Right lobe of liver (tissue), 6 donors: ENCODE measurements at regions not wholly inside any gene's neighbourhood (a gene's known extent, or its start where the extent isn't known, plus 50 kb on each side); places are given as distances from the start of the nearest gene placed in this dataset.

Source experiments
- ATAC-seq, 4 donors: fragments of 200-7000 bp; cut with Tn5 transposase; one replicate each; pipeline ENCODE4 v1.9.1; 2020; ENCODE audit warnings: mild to moderate bottlenecking in 4 of 4, moderate library complexity in 4 of 4
- DNase-seq, 3 donors: peaks; one replicate each; pipeline ENCODE4 v3.0.0-alpha.2; 2020
- H3K27ac ChIP-seq, 3 donors: fragments of 200-600 bp; one replicate each; pipeline ENCODE4 v1.8.0; 2022
- H3K27me3 ChIP-seq, 2 donors: fragments of 200-600 bp; one replicate each; pipeline ENCODE4 v1.8.0; 2022
- H3K36me3 ChIP-seq, 4 donors: fragments of 200-600 bp; sonication (generic) in 1 of 4; one replicate each; pipeline versions ENCODE4 v1.5.1 to v1.8.0; 2017 to 2022; ENCODE audit warnings: control low read depth in 1 of 4
- H3K4me1 ChIP-seq, 4 donors: fragments of 200-600 bp; sonication (generic) in 1 of 4; one replicate each; pipeline versions ENCODE4 v1.5.1 to v1.8.0; 2017 to 2022; ENCODE audit warnings: control low read depth in 1 of 4
- H3K4me3 ChIP-seq, 3 donors: fragments of 200-600 bp; one replicate each; pipeline ENCODE4 v1.8.0; 2022
- H3K9me3 ChIP-seq, 4 donors: fragments of 200-600 bp; sonication (generic) in 1 of 4; one replicate each; pipeline versions ENCODE4 v1.5.1 to v1.8.0; 2017 to 2022; ENCODE audit warnings: control low read depth in 1 of 4
- POLR2A ChIP-seq: fragments of 450-650 bp; IDR thresholded peaks from one replicate; pipeline ENCODE4 v1.6.1; 2017; ENCODE audit warnings: antibody characterized with exemption, mild to moderate bottlenecking
- WGBS: methylation state at CpG from one replicate; pipeline ENCODE4 v1.1.6; 2018; ENCODE audit warnings: low coverage, low lambda C conversion rate; ENCODE audit not compliant: insufficient coverage; ENCODE audit errors: missing lambda C conversion rate; 5-methylcytosine and 5-hydroxymethylcytosine counted together
- intact Hi-C, 2 donors: fragments of 100-400 bp; cut with DNase I; formaldehyde crosslinking; loops; one replicate each; pipeline versions ENCODE4 v1.11.2 to v1.14.1; 2022
- TF ChIP-seq, protein P1 (sequence below), 4 donors: fragments of 200-600 bp in 3 of 4; fragments of 450-650 bp in 1 of 4; IDR thresholded peaks; one replicate each; pipeline versions ENCODE4 v1.5.1 to v1.8.0; 2016 to 2022; ENCODE audit warnings: antibody characterized with exemption in 4 of 4, mild to moderate bottlenecking in 2 of 4
- donor health status: DM: no; HTN: yes; CAD: no.
- donor health status: DM: no; HTN: no; CAD: no.
- donor health status: DM: no; HTN: no; CAD: no.
- donor health status: DM: no; HTN: yes; CAD: no.
- donor health status: DM: no; HTN: yes; CAD: no.

DNA sequence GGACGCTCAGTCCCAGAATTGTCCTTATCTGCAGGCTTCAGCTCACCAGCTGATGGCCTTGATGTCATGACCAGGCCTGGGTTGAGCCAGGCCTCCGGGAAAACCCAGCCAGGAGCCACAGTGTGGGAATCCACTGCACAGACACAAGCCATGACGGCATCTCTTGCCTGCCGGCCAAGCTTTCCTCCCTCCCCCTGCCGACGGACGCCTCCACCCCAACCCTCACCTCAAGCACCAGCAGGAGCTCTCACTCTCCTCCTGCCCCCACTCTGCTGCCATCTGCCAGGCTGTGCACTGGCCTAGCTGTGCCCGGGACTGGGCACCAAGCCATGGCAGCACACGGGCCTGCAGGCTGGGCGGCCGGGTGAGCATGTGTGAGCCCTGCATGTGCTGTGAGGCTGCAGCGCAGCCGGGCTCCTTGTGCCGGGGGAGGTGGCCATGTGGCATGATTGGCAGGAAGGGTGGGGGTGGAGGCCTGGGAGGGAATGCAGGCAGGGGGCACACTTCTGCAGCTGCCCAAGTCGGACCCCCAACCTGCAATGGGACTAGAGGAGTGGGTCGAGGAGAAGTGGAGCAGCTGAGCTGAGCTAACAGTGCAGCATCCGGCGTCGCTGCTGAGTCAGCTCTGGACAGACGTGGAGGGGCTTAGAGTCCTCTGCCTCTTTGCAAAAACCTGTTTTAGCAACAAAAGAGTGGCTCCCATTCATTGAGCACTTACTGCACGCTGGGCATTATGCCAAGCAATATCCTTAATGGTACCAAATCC lies 268.5 kb downstream of the CBLN1 start:
- 38% methylated on average over 5 of the region's 21 CpGs for WGBS
- intact Hi-C loops, result no loop called here

DNA sequence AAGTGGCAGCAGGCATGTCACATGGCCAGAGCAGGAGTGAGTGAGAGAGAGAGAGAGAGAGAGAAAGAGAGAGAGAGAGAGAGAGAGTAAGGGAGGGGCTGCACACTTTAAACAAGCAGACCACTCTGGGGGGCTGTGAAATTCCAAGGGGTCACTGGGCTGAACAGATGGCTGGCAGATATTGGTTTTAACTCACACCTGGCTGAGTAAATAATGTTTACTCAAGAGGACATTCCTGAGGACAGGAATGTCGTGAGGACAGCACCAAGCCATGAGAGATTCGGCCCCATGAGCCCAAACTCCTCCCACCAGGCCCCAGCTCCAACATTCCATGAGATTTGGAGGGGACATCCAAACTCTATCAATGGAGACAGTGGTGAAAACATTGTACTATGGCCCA lies 269.7 kb downstream of the CBLN1 start:
- no peak for TF ChIP-seq POLR2A
- TF ChIP-seq, protein P1, sequence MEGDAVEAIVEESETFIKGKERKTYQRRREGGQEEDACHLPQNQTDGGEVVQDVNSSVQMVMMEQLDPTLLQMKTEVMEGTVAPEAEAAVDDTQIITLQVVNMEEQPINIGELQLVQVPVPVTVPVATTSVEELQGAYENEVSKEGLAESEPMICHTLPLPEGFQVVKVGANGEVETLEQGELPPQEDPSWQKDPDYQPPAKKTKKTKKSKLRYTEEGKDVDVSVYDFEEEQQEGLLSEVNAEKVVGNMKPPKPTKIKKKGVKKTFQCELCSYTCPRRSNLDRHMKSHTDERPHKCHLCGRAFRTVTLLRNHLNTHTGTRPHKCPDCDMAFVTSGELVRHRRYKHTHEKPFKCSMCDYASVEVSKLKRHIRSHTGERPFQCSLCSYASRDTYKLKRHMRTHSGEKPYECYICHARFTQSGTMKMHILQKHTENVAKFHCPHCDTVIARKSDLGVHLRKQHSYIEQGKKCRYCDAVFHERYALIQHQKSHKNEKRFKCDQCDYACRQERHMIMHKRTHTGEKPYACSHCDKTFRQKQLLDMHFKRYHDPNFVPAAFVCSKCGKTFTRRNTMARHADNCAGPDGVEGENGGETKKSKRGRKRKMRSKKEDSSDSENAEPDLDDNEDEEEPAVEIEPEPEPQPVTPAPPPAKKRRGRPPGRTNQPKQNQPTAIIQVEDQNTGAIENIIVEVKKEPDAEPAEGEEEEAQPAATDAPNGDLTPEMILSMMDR (IDR thresholded peaks at IDR 0.05), result no peak
- Histone ChIP-seq H3K27ac (no peak overlapping the region), H3K4me3 (no peak overlapping the region), H3K27me3 (no peaks in the 10 kb centered on the region), H3K36me3 (no peaks in the 10 kb centered on the region), H3K4me1 (no peaks in the 10 kb centered on the region), H3K9me3 (no peaks in the 10 kb centered on the region)
- 0% methylated on average over 2 of the region's 2 CpGs for WGBS
- ATAC-seq (no peak), DNase-seq (no peak)
- intact Hi-C loops, result no loop called here

More for the DNA sequence above, 268.5 kb downstream of the CBLN1 start:
- Histone ChIP-seq H3K4me3 (no peak overlapping the region), H3K27me3 (no peaks in the 10 kb centered on the region), H3K9me3 (no peaks in the 10 kb centered on the region), H3K27ac (no peak overlapping the region), H3K36me3 (no peaks in the 10 kb centered on the region), H3K4me1 (no peaks in the 10 kb centered on the region)
- no peak for DNase-seq
- ATAC-seq, result peak in 1 of 4 donors; percentile 20
- no peak for TF ChIP-seq POLR2A
- TF ChIP-seq, protein P1 (IDR thresholded peaks at IDR 0.05), result no peak

DNA sequence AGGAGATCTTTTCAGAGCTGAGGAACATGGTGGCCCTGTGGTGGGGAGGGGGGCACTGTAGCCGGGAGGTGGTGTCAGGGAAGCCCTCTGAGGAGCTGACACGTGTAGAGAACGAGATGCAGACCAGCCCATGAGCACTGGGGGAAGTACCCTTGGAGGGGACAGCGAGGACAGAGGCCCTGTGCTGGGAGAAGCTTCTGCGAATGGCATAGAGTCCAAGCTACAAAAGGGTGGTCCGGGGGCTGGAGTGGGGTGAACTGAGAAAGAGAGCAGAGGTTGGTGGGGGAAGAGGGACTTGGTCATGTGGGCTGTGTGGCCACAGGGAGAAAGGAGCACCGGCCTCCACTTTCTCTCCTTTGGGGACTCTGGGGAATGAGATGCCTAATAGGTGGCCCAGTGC lies 270.8 kb downstream of the CBLN1 start:
- WGBS, result 56% methylated on average over 6 of the region's 7 CpGs
- H3K27ac ChIP-seq, result no peak overlapping the region
- no peak for DNase-seq
- H3K9me3 ChIP-seq, result no peaks in the 10 kb centered on the region
- intact Hi-C loops, result no loop called here
- H3K36me3 ChIP-seq, result no peaks in the 10 kb centered on the region
- no peaks in the 10 kb centered on the region for H3K4me1 ChIP-seq
- H3K4me3 ChIP-seq, result no peak overlapping the region
- H3K27me3 ChIP-seq, result no peaks in the 10 kb centered on the region
- no peak for ATAC-seq
- no peak for TF ChIP-seq POLR2A
- TF ChIP-seq, protein P1 (IDR thresholded peaks at IDR 0.05), result no peak

DNA sequence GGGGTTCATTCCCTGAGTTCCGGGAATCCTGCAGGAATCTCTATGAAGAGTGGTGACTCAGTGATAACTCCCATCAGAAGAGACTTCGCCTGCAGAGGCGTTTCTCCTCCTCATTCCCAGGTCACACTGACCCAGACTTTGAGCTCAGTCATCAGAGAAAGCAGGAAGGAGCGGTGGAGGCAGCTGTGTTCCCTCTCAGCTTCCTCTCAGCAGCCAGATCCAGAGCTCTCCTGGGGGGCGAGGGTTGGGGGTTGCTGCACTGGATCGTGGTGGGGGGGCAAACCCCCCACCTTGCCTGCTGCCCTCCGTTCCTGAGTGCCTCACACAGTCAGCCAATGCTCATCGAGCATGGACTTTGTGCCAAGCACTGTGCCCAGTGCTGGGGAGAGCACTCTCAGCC lies 271.2 kb downstream of the CBLN1 start:
- Histone ChIP-seq H3K4me1 (no peaks in the 10 kb centered on the region), H3K27ac (no peak overlapping the region), H3K9me3 (no peaks in the 10 kb centered on the region), H3K27me3 (no peaks in the 10 kb centered on the region), H3K36me3 (no peaks in the 10 kb centered on the region), H3K4me3 (no peak overlapping the region)
- DNase-seq (no peak), ATAC-seq (no peak)
- intact Hi-C loops, result no loop called here
- 43% methylated on average over 7 of the region's 8 CpGs for WGBS
- TF ChIP-seq, protein P1 (IDR thresholded peaks at IDR 0.05), result no peak
- TF ChIP-seq POLR2A, result no peak
